NCI-H748 treated with DMSO at 0.1 percent for 48 hours (cell line): ENCODE measurements at regions not wholly inside any gene's neighbourhood (a gene's known extent, or its start where the extent isn't known, plus 50 kb on each side); places are given as distances from the start of the nearest gene placed in this dataset.

Experiments used
- DNase-seq: peaks from one replicate; lab custom pipeline; 2025; lab: John Stamatoyannopoulos, UW

- DNase-seq, result no peak
These were observed 528.0 kb downstream of the BNC2 start for GRCh38 chr9:16342246-16343020.

- no peak for DNase-seq
These were observed 526.9 kb downstream of the BNC2 start for GRCh38 chr9:16343249-16344237.

GRCh38 chr9:16344343-16344742 lies 526.1 kb downstream of the BNC2 start:
- DNase-seq, result no peak

- no peak for DNase-seq
These were observed 524.6 kb downstream of the BNC2 start for GRCh38 chr9:16345902-16346301.

GRCh38 chr9:16347886-16348285 lies 522.6 kb downstream of the BNC2 start:
- no peak for DNase-seq

- no peak for DNase-seq
These were observed 521.9 kb downstream of the BNC2 start for GRCh38 chr9:16348531-16348930.

GRCh38 chr9:16352251-16352650 lies 518.2 kb downstream of the BNC2 start:
- DNase-seq, result no peak

GRCh38 chr9:16352791-16353401 lies 517.6 kb downstream of the BNC2 start:
- DNase-seq, result no peak

- no peak for DNase-seq
These were observed 514.2 kb downstream of the BNC2 start for GRCh38 chr9:16356196-16356765.

GRCh38 chr9:16357828-16358227 lies 512.6 kb downstream of the BNC2 start:
- DNase-seq, result no peak

- no peak for DNase-seq
These were observed 511.7 kb downstream of the BNC2 start for GRCh38 chr9:16358751-16359150.
